GM18909 (cell line): ENCODE measurements at regions not wholly inside any gene's neighbourhood (a gene's known extent, or its start where the extent isn't known, plus 50 kb on each side); places are given as distances from the start of the nearest gene placed in this dataset.

Experiments used
- ATAC-seq: cut with Tn5 transposase; IDR thresholded peaks from one replicate; pipeline ENCODE4 v1.9.1; 2021; ENCODE audit warnings: mild to moderate bottlenecking; ENCODE audit not compliant: unreplicated experiment, poor library complexity

- no peak for ATAC-seq
Measured at GRCh38 chr9:90333226-90333625, 309.4 kb downstream of the DIRAS2 start.

- no peak for ATAC-seq
Measured at GRCh38 chr9:90340421-90340820, 302.2 kb downstream of the DIRAS2 start.

GRCh38 chr9:90342607-90343006, 300.0 kb downstream of the DIRAS2 start:
- no peak for ATAC-seq

- ATAC-seq = no peak
Measured at GRCh38 chr9:90343366-90343765, 299.3 kb downstream of the DIRAS2 start.

- no peak for ATAC-seq
Measured at GRCh38 chr9:90343991-90344390, 298.6 kb downstream of the DIRAS2 start.

GRCh38 chr9:90365666-90366065, 277.0 kb downstream of the DIRAS2 start:
- no peak for ATAC-seq

GRCh38 chr9:90368241-90368640, 274.4 kb downstream of the DIRAS2 start:
- ATAC-seq = no peak

- no peak for ATAC-seq
Measured at GRCh38 chr9:90368928-90369327, 273.7 kb downstream of the DIRAS2 start.

- ATAC-seq = no peak
Measured at GRCh38 chr9:90379771-90380170, 262.9 kb downstream of the DIRAS2 start.

- no peak for ATAC-seq
Measured at GRCh38 chr9:90385146-90385545, 257.5 kb downstream of the DIRAS2 start.

- no peak for ATAC-seq
Measured at GRCh38 chr9:90393365-90394152, 249.1 kb downstream of the DIRAS2 start.

- no peak for ATAC-seq
Measured at GRCh38 chr9:90394871-90395270, 247.8 kb downstream of the DIRAS2 start.

- no peak for ATAC-seq
Measured at GRCh38 chr9:90400091-90400490, 242.5 kb downstream of the DIRAS2 start.

GRCh38 chr9:90408659-90409058, 234.0 kb downstream of the DIRAS2 start:
- ATAC-seq = no peak

- no peak for ATAC-seq
Measured at GRCh38 chr9:90419221-90419851, 223.3 kb downstream of the DIRAS2 start.

GRCh38 chr9:90420211-90420610, 222.4 kb downstream of the DIRAS2 start:
- no peak for ATAC-seq

- no peak for ATAC-seq
Measured at GRCh38 chr9:90420768-90421513, 221.7 kb downstream of the DIRAS2 start.

- ATAC-seq = no peak
Measured at GRCh38 chr9:90421786-90422185, 220.8 kb downstream of the DIRAS2 start.

- ATAC-seq = no peak
Measured at GRCh38 chr9:90423661-90424193, 218.9 kb downstream of the DIRAS2 start.

GRCh38 chr9:90428517-90428916, 214.1 kb downstream of the DIRAS2 start:
- ATAC-seq = no peak

GRCh38 chr9:90432951-90433350, 209.7 kb downstream of the DIRAS2 start:
- no peak for ATAC-seq
